HS-5 (cell line): ENCODE measurements at regions not wholly inside any gene's neighbourhood (a gene's known extent, or its start where the extent isn't known, plus 50 kb on each side); places are given as distances from the start of the nearest gene placed in this dataset.

Source experiments
- DNase-seq: peaks from one replicate; pipeline ENCODE4 v3.0.0-alpha.2; 2012; ENCODE audit warnings: low read depth

DNA sequence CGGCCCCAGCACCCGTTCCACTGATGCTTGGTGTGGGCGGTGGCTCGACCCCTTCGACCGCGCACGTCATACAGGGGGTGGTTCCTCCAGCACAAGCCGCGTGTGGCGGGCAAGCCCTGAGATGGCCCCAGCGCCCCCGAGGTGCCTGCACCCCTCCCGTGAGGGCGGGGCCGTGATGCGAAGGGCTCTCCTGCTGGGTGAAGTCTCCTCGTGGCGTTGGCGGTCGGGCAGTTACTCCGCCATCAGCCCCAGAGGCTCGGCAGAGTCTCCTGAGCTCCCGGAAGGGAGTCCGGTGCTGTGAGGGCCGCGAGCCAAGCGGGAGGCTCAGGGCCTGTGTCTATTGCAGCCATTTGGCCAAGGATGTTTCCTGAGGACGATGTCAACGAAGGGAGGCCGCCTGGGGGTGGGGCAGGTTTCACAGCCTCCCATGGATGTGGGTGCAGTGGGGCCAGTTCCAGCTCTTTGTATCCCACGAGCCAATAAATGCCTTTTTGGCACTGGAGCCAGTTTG, 78.1 kb upstream of the GALNT9 start:
- no peak for DNase-seq

DNA sequence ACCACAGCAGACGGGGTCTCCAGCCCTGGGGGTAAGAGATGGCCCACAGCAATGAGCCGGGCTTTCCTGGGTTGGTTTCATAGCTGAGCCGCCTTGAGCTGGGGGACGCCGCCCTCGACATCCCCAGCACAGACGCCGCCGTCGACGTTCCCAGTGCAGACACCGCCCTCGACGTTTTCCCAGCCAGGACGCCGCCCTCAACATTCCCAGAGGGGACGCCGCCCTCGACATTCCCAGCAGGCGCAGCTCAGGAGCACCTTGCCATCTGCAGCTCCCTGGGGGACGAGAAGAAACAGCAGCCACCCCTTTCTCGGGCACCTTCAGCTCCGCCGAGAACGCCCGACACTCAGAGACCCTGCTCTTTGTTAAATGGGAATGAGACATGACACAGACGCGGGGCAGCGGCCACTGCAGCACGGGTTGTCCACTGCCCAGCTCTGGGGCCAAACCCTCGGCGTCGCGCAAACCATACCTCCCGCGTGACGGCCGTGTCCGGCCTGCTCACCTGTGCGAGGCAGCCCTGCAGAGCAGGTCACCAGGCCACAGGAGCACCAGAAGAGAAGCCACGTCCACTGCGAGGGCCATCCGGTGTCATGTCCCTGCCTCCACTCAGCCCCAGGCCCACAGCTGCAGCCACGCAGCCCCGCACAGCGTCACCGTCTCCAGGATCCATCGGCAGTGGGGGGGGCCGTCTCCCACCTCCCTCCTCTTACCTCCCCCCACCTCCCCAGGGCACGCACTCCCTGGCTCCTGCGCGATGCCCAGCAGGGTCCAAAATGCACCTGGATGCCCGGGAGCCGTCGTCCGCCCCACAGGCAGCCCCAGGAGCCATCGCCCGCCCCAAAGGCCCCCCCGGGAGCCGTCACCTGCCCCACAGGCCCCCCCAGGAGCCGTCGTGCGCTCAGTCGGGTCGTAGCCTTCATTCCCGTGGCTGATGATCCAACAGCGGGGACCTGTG, 77.4 kb upstream of the GALNT9 start:
- DNase-seq: no peak

GRCh38 chr12:132405742-132406251, 76.4 kb upstream of the GALNT9 start:
- no peak for DNase-seq

DNA sequence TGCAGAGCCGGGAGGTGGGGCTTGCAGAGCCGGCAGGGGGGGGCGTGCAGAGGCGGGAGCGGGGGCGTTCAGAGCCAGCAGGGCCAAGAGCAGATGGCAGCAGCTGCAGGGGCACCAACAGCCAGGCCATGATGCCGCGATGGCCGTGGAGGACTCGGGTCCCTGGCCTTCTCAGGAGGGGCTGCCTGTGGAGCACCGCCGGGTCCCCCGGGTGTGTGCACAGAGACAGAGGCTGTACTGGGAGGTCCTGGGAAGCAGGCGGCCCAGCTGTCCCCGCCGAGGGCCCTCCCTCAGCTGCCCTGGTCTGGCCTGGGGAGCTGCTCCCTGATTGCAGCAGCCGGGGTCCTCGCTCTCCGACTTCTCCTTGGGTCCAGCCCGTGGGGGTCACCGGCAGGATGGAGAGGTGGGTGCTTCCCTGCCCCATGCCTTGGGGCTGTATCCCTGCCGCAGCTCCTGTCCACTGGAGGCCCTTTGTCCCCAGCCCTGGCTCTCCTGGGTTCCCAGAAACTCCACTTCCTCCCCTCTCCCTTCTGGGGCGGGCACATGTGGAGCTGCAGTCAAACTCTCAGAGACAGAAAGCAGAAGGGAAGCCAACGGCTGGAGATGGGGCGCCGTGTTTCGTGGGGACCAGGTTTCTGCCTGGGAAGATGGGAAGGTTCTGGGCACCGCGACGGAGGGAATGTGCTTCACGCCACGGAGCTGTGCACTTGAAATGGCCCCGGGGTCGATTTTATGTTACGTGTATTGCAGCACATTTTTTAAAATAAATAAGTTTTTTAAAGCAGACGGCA, 75.8 kb upstream of the GALNT9 start:
- no peak for DNase-seq

DNA sequence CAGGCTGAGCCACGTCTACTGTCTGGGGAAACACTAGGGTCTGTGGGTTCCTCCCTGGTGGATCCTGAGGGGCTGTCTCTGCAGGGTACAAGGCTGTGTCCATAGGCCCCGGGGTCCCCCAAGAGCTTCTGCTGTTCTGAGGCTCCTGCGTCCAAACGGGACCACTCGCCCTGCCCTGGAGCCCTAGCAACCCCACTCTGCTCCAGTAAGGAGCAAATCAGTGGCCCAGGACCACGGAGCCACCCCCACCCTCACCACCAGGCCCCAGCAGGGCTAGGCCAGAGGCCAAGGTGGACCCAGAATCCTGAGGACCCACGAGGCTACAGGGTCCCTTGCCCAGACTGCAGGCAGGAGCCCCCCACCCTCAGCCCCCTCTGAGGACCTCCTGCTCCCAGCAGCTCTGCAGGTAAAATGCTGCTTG, 75.1 kb upstream of the GALNT9 start:
- no peak for DNase-seq

DNA sequence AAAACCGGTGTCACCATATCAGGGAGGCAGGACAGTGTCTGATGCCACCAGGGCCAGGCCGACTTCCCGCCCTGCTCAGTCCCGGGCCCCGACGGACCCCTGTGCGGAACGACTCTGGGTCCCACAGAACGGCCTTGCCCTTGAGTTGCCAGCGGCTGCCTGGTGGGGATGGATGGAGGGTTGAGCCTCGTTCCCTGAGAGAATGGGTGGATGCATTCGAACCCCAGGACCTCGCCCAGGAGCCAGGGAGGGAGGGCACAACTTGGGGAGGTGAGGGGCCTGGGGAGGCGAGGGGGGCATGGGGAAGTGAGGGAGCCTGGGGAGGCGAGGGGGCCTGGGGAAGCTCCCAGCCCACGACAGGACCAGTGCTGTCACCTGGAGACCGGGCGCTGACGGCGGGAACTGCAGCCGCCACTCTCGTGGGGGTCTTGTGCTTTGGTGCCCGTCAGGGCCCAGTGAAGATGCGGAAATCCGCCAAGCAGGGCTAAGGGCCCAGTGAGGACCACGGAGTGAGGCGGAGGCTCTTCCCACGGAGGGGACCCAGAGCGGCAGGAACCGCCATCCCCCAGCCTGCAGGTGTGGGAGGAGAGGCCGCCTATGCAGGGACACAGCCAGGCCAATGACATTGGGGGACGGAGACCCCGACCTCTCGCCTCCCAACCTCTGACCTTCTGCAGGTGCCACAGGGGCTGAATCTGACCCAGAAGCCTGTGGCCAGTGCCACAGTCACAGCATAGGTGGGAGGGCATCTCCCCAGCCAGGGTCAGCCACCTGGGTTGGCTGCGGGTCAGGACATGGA, 74.4 kb upstream of the GALNT9 start:
- no peak for DNase-seq

DNA sequence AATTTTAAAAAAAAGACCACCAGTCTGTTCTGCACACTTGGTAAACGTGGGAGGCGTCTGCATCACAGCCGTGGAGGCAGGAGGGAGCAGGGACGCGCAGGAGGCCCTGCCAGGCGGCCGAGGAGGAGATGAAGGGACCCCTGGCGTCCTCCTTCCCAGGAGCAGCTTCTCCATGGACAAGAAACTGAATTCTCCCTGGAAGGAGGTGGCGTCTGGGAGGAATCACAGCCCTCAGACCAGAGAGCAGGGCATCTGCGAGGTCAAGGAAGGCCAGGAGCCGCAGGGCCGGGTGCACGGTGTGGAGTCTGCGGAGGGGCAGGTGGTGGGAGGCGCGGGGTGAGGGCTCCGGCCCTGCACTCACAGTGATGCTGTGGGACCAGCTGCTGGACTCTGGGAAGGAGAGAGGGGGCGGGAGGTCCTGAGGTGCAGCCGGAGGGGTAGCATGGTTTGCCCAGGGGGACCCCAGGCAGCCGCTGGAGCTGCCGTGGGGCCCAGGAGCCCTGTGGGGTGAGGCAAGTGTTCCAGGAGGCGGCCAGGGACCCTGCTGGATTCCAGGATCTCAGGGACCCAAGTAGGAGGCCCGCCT, 73.5 kb upstream of the GALNT9 start:
- DNase-seq: no peak

GRCh38 chr12:132401982-132402381, 72.6 kb upstream of the GALNT9 start:
- no peak for DNase-seq

- DNase-seq: no peak
Observed at GRCh38 chr12:132400011-132400641, 70.7 kb upstream of the GALNT9 start.

DNA sequence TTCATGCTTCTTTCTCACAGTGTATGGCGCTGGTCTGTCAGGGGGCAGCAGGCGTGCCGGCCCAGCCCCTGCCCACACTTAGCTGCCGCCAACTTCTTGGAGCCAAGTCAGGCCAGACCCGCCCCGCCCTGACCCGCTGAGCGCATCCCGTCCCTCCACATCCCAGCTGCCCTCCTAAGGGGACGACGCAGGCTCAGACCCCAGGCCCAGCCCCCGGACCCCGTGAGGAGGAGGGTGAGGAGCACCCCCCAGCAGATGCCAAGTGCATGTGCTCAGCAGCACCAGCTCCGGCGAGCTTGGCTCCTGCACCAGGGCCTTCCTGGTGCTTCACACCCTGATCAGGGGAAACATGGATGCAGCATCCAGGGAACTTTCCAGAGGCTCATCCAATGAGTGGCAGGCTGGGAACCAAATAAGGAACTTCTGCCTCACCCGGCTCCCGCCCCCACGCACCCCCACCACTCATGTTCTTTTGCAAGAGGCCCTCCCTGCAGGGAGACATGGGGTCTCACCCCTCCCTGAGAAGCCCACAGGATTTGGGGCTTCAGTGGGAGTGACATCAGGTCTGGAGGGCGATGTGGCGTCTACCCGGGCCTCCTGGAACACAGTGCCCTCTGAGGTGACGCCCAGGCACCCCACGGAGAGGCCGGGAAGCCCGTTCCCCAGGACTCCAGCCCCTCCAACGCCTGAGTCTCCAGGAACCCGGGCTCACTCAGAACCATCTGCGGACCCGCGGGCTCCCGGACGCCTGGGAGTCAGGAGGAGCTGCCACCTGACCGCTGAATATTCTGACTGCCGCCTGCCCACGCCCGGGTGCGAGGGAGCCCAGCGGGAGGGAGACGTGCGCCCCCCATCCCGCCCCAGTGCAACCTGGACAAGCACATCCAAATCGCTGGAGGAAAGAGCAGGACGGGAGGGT, 70.0 kb upstream of the GALNT9 start:
- no peak for DNase-seq

GRCh38 chr12:132398386-132398991, 69.1 kb upstream of the GALNT9 start:
- no peak for DNase-seq

- DNase-seq: no peak
Observed at GRCh38 chr12:132397934-132398385, 68.6 kb upstream of the GALNT9 start.

DNA sequence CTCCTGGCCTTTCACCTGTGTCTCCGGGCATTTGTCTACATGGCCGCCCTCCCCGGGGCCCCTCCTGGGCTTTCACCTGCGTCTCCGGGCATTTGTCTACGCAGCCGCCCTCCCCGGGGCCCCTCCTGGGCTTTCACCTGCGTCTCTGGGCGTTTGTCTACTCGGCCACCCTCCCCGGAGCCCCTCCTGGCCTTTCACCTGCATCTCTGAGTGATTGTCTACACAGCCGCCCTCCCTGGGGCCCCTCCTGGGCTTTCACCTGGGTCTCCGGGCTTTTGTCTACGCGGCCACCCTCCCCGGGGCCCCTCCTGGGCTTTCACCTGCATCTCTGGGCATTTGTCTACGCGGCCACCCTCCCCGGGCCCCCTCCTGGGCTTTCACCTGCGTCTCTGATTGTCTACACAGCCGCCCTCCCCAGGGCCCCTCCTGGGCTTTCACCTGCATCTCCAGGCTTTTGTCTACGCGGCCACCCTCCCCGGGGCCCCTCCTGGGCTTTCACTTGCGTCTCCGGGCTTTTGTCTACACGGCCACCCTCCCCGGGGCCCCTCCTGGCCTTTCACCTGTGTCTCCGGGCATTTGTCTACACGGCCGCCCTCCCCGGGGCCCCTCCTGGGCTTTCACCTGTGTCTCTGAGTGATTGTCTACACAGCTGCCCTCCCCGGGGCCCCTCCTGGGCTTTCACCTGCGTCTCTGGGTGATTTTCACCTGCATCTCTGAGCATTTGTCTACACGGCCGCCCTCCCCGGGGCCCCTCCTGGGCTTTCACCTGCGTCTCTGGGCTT, 68.0 kb upstream of the GALNT9 start:
- no peak for DNase-seq

DNA sequence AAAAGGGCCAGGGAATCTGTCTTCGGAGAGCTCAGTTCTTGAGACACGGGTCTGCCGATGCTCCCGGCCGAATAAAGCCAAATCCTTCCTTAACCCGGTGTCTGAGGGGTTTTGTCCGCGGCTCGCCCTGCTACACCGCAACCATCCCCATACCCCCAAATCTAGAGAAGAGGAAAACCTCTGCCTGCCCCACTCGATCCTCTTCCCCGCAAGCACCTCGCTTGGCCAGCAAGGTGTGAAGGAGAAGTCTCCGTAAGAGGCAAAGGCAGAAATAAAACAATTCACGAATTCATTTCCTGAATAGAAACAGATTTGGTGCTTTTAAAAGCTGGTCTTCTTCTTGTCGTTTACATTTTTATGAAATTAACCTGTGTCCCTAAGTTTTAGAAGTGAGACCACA, 67.3 kb upstream of the GALNT9 start:
- DNase-seq: no peak

DNA sequence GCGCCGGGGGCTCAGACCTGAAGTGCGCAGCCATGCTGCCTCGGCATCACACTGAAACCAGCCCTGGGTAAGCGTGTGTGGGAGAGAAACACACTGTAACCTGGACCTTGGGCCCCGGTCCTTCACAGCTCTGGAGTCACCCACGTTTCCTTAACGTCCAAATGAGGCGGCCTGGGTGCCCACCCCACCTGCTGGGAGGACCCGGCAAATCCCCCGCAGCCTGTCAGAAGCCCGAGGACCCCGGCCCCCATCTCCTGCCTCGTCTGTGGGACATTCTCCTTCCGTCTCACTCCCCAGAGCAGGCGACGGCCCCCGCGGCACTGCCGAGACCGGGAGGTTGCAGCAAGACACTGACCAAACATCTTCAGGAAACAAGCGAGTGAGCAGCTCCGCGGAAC, 66.5 kb upstream of the GALNT9 start:
- no peak for DNase-seq

DNA sequence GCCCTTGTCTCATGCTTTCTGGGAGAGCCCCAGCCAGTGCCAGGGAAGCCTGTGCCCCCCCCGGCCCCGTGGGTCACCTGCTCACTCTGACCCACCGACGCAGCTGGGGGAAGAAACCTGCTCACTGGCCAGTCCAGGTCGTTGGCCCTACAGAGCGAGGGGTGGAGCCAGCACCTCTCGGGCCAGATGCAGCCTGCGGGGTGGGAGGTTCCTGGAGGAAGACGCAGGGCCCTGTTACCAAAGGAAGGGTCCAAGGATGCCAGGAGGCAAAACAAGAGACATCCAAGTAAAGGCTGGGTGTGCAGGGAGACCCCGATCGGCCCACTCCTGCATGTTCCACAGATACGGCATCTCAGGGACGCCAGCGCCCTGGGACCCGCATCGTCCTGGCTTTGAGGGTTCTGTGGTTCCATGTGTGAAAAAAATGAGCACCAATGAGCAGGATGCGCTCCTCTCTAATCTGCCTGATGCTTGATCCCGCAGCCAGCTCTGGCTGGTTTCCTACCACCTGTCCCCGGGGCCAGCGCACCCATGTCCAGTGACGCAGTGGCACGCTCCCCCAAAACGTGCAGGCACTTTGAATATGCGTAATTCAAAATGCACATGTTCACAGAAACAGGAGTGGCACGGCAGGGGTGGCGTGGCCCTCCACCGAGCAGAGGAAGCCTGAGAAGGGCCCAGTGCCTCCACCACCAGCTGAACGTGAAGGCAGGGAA, 66.0 kb upstream of the GALNT9 start:
- no peak for DNase-seq

- no peak for DNase-seq
Observed at GRCh38 chr12:132393991-132394949, 64.9 kb upstream of the GALNT9 start.
